Lower lobe of right lung (tissue), 2 donors: ENCODE measurements at regions not wholly inside any gene's neighbourhood (a gene's known extent, or its start where the extent isn't known, plus 50 kb on each side); places are given as distances from the start of the nearest gene placed in this dataset.
"Not testable (repeated sequence)": the region's sequence is repeated elsewhere in the genome, so short reads cannot be mapped to it uniquely, and the experiment has no call there.

Experiments
- ATAC-seq, 2 donors: fragments of 200-7000 bp; cut with Tn5 transposase; one replicate each; pipeline ENCODE4 v1.9.1; 2020 to 2022; ENCODE audit warnings: mild to moderate bottlenecking in 2 of 2, moderate library complexity in 2 of 2
- DNase-seq: peaks from one replicate; pipeline ENCODE4 v3.0.0-alpha.2; 2020
- H3K27ac ChIP-seq: fragments of 200-600 bp; one replicate; pipeline ENCODE4 v1.8.0; 2022
- H3K27me3 ChIP-seq: fragments of 200-600 bp; one replicate; pipeline ENCODE4 v1.8.0; 2022; ENCODE audit warnings: low read depth
- H3K36me3 ChIP-seq: fragments of 200-600 bp; one replicate; pipeline ENCODE4 v1.8.0; 2022; ENCODE audit warnings: mild to moderate bottlenecking
- H3K4me1 ChIP-seq: fragments of 200-600 bp; one replicate; pipeline ENCODE4 v1.8.0; 2022
- H3K4me3 ChIP-seq: fragments of 200-600 bp; one replicate; pipeline ENCODE4 v1.8.0; 2022; ENCODE audit warnings: mild to moderate bottlenecking
- H3K9me3 ChIP-seq: fragments of 200-600 bp; one replicate; pipeline ENCODE4 v1.8.0; 2022
- intact Hi-C: fragments of 100-400 bp; cut with DNase I; formaldehyde crosslinking; loops from one replicate; pipeline ENCODE4 v1.11.0; 2022
- TF ChIP-seq, protein P1 (sequence below): fragments of 200-600 bp; IDR thresholded peaks from one replicate; pipeline ENCODE4 v1.8.0; 2022; ENCODE audit warnings: antibody characterized with exemption, mild to moderate bottlenecking
- donor health status: DM: no; HTN: yes; CAD: no; lungs with severe emphysema.

DNA sequence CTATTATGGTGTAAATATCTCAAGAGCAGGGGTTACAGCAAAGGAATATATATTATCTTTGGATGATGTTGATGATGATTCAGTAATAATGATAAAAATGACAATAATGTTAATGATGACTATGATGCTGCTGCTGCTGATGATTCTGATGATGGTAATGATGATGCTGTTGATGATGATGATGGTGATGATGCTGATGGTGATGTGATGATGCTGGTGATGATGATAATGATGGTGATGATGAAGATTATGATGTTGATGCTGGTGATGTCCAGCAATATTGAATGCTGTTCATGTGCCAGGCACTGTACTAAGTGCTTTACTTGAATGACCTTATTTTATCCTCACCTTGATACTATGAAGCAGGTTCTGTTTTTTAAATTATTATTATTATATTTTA, 226.0 kb upstream of the ANKH start:
- H3K36me3 ChIP-seq, result no peaks in the 10 kb centered on the region
- no peaks in the 10 kb centered on the region for H3K4me1 ChIP-seq
- H3K9me3 ChIP-seq, result peaks cover 7% of the 10 kb centered on the region
- no peak for ATAC-seq
- DNase-seq, result no peak
- no peak overlapping the region for H3K4me3 ChIP-seq
- no peaks in the 10 kb centered on the region for H3K27me3 ChIP-seq
- intact Hi-C loops, result no loop called here
- TF ChIP-seq, protein P1, sequence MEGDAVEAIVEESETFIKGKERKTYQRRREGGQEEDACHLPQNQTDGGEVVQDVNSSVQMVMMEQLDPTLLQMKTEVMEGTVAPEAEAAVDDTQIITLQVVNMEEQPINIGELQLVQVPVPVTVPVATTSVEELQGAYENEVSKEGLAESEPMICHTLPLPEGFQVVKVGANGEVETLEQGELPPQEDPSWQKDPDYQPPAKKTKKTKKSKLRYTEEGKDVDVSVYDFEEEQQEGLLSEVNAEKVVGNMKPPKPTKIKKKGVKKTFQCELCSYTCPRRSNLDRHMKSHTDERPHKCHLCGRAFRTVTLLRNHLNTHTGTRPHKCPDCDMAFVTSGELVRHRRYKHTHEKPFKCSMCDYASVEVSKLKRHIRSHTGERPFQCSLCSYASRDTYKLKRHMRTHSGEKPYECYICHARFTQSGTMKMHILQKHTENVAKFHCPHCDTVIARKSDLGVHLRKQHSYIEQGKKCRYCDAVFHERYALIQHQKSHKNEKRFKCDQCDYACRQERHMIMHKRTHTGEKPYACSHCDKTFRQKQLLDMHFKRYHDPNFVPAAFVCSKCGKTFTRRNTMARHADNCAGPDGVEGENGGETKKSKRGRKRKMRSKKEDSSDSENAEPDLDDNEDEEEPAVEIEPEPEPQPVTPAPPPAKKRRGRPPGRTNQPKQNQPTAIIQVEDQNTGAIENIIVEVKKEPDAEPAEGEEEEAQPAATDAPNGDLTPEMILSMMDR, result no peak
- H3K27ac ChIP-seq, result no peak overlapping the region

DNA sequence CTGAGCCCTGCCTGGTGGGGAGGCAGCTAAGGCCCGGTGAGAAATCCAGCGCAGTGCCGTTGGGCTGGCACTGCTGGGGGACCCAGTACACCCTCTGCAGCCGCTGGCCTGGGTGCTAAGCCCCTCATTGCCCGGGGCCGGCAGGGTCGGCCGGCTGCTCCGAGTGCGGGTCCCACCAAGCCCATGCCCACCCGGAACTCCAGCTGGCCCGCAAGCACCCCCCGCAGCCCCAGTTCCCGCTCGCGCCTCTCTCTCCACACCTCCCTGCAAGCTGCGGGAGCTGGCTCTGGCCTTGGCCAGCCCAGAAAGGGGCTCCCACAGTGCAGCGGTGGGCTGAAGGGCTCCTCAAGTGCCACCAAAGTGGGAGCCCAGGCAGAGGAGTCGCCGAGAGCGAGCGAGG, 225.1 kb upstream of the ANKH start:
- H3K9me3 ChIP-seq, DNase-seq, H3K27ac ChIP-seq, intact Hi-C loops, H3K4me1 ChIP-seq, H3K36me3 ChIP-seq, ATAC-seq, H3K27me3 ChIP-seq, H3K4me3 ChIP-seq: not testable (repeated sequence)

DNA sequence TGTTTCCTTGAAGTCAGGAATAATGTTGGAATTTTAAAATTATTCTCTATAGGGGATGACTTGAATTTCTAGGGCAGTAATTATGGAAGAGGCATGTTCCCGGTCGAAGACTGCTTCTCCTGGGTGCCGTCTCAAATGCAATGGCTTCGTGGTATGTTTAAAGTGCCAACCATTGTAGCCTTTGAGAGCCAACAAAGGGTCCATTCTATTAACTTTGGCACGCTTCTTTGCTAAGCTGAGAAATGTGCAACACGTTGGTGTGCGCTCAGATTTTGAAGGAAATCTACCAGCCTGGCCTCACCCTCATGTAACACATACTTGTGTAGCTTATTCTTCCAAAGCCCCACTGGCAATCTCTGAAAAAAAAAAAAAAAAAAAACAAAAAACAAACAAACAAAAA, 221.2 kb upstream of the ANKH start:
- no peak overlapping the region for H3K4me3 ChIP-seq
- no peaks in the 10 kb centered on the region for H3K27me3 ChIP-seq
- H3K36me3 ChIP-seq, result no peaks in the 10 kb centered on the region
- no peak overlapping the region for H3K27ac ChIP-seq
- no peaks in the 10 kb centered on the region for H3K4me1 ChIP-seq
- no peak for DNase-seq
- no peaks in the 10 kb centered on the region for H3K9me3 ChIP-seq
- intact Hi-C loops, result no loop called here
- ATAC-seq, result no peak
- TF ChIP-seq, protein P1, result no peak

DNA sequence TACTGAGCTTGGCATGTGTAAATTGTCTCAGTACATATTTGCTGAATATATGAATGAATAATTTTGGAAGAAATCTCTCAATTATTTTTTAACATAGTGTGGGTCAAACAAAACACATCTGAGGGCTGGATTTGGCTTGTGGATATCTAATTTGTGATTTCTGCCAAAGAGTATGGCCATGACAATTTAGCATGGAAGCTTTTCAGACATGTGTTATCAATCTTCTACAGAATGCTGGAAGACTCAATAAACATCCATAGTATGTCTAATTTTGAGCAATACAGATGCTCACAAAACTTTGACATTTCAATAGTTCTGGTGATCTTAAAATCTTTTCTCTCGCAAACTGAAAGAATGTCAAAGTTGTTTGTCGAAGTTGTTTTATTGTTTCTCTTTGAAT, 214.1 kb upstream of the ANKH start:
- TF ChIP-seq, protein P1, result no peak
- ATAC-seq, result no peak
- Histone ChIP-seq H3K36me3 (no peaks in the 10 kb centered on the region), H3K9me3 (no peaks in the 10 kb centered on the region), H3K27ac (no peak overlapping the region), H3K4me1 (no peaks in the 10 kb centered on the region), H3K27me3 (no peaks in the 10 kb centered on the region), H3K4me3 (no peak overlapping the region)
- intact Hi-C loops, result no loop called here
- no peak for DNase-seq

DNA sequence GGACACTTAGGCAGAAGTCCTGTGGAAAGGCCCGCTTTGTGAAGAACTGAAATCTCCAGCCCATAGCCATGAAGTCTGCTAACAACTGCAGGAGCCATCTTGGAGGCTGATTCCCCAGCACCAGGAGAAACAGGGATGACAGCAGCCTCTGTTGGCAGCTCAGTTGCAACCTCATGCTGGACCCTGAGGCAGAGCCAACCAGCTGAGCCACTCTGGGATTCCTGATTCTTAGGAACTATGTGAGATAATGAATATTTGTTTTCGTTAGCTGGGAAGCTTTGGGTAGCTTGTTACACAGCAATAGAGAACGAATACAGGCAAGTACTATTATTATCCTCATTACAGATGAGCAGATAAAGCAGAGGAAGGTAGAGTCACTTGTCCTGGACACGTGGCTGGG, 210.5 kb upstream of the ANKH start:
- DNase-seq, result no peak
- TF ChIP-seq, protein P1, result no peak
- no peaks in the 10 kb centered on the region for H3K27me3 ChIP-seq
- H3K27ac ChIP-seq, result no peak overlapping the region
- no peak overlapping the region for H3K4me3 ChIP-seq
- H3K36me3 ChIP-seq, result no peaks in the 10 kb centered on the region
- H3K4me1 ChIP-seq, result no peaks in the 10 kb centered on the region
- no peaks in the 10 kb centered on the region for H3K9me3 ChIP-seq
- ATAC-seq, result no peak
- intact Hi-C loops, result no loop called here

DNA sequence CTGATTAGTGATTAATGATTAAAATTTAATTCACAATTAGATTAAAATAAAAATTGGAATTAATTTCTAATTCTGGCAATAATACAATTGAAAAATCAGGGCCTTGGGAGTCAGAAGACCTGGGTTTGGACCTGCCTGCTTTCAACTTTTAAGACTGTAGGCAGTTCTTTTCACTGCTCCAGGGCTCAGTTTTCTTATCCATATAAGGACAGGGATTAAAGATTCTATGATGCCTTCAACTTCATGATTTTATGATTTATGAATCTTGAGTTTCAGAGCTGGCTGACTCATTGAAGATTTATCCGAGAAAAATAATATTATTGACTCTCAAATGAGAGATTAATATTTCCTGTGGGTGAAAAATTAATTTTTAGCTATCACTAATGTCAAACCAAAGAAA, 208.6 kb upstream of the ANKH start:
- DNase-seq, result no peak
- Histone ChIP-seq H3K4me3 (no peak overlapping the region), H3K27ac (no peak overlapping the region), H3K4me1 (no peaks in the 10 kb centered on the region), H3K27me3 (no peaks in the 10 kb centered on the region), H3K9me3 (no peaks in the 10 kb centered on the region), H3K36me3 (no peaks in the 10 kb centered on the region)
- ATAC-seq, result no peak
- TF ChIP-seq, protein P1, result no peak
- intact Hi-C loops, result no loop called here
